Stimulated activated CD4-positive, alpha-beta T cell treated with anti-CD3 and anti-CD28 coated beads, Interleukin-4, amount 100 ng/mL, for 48 hours (primary cell): ENCODE measurements at regions not wholly inside any gene's neighbourhood (a gene's known extent, or its start where the extent isn't known, plus 50 kb on each side); places are given as distances from the start of the nearest gene placed in this dataset.

Experiments
- DNase-seq, 2 donors: peaks; one replicate each; pipeline ENCODE4 v3.0.0-alpha.2; 2020; ENCODE audit warnings: low read depth in 2 of 2

DNA sequence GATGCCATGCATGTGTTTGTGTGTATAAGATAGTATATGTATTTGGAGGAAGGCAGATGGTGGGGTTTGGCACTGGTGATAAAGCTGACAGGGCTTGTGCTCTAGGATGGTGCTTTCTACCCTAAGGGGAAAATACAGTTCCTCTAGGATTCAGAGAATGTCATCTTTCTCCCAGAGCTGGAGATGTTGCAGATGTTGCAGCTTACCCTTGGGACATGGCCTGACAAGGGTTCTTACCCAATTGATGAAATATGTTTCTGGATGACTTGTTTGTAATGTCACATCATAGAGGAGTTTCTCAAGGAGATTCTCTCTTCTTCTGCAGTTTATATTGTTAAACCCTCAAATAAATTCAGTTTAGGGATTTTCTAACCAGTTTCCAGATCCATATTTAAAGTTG lies 52.5 kb upstream of the PITX2 start:
- no peak for DNase-seq

DNA sequence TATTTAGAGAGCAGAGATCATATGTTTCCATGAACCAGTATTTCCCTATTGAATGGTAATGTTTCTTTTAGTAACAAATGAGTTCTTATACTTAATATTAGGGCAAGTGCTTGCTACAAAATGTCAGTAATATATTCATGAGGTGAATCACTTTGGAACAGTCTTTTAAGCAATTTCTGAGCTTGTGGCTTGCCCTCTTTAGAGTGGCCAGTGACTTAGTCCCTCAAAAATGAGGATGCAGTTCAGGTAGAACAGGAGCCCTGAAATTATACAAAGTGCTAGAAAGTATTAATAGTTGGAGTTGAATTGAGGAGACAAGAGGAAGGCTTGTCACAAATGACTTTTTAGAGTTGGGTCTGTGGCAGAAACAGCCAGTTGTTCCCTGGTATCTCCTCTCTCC lies 53.4 kb upstream of the PITX2 start:
- DNase-seq: no peak

DNA sequence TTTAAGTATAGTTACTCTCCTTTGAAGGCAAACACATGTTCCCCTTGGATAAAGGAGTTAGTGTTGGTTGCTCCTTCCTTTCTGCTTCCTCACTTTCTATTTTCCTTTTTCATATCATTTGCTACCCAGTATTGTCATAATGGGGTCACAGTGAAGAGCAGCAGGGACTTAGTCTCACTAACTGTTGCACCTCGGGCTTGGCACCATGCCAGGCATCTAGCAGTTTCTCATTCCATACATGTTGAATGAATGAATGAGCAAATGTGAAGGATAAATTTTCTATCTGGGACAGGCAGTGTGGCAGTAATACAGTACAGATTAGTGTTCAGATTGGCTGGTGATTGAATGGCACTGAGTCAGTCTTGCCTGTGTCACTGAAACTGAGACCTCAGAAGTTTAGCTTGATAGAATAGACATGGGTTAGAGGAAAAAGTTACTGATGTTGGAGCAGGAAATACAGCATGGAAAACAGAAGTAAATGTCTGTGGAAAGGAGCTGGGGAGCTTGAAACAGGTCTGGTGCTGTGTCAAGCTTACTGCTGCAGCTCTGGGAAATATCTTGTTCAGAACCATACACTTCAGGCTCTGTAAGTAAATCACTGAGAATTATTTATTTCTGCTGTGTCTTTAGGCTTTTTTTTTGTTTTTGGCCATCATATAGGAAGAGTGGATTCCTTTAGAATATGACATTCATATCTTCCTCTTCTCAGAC lies 55.8 kb upstream of the PITX2 start:
- no peak for DNase-seq

DNA sequence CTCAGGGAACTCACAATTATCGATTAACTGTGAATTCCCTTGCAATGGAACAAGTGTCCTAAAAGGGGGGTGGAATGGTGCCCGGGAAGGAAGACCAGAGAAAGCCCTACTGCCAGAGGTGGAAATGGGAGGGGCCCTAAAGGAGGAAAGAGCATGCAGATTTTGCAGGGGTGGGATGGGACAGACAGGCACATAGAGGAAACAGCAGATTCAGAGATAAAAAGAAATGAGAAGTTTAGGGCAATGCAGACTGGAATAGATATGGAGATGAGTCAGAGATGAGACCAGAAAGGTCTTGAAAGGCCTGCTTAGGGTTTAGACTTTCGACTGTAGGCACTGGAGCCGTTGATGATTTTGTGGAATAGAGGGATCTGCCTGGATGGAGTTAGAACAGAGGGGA lies 57.4 kb upstream of the PITX2 start:
- no peak for DNase-seq

DNA sequence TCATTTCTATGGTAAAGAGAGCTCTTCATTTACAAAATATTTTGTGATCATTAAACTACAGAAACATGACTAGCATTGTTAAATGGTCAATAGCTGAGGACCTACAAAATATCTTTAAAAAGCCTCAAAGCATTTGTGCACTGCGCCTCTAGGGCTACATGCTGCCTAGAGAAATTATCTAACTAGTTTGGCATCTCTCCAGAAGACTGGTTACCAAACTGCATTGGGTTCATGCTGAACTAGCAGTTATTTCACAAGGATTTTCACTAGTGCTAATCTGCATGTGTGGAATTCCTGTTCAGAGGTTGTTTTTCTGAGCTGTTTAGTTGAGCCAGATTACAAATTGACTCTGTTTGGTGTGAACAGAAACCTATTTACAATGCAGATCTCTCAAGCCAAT lies 58.5 kb upstream of the PITX2 start:
- DNase-seq: no peak

DNA sequence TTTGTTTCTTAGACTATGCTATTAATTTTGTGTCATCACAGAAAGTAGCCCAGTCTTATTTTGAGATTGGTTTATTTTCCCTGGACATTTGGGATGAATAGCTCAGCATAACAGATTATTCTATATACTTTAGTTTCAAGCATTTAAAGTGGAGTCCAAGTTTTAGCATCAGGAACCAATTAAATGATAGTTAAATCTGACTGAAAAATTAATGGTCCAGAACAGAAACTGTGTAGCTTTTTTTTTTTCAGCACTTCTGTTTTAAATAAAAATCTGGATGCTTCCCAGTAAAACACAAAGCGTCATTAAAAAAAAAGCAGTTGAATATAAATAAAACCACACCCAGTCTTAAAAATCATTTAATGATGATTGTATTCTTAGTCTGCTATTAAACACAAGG lies 59.4 kb upstream of the PITX2 start:
- no peak for DNase-seq

DNA sequence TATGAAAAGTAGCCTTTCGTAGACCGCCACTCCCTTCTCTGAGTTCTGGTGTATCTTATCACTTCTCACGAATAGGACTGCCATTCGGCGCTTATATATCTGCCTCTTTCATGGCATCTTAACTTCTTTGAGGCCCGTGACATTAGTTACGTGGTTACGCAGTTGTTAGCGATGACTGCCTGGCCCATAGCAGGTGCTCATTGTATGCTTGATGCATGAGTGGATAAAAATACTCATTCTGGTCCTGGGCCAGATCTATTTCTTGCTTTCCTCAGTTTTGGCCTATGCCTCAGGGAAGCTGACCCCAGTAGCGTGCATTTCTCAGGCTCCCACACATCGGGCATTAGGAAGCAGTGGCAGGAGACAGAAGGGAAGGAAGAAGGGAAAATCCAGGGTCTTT lies 60.7 kb upstream of the PITX2 start:
- DNase-seq: no peak

DNA sequence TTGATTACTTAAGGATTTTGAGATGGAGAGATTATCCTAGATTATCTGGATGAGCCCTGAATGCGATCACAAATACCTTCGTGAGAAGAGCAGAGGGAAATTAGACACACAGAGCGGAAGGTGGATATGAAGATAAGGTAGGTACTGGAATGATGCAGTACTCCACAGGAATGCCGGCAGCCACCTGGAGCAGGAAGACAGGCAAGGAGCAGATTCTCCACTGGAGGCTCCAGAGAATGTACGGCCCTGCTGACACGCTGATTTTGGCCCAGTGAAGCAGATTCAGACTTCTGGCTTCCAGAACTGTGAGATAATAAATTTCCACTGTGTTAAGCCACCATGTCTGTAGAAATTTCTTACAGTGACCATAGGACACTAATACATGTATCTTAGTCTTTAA lies 79.4 kb upstream of the PITX2 start:
- no peak for DNase-seq

DNA sequence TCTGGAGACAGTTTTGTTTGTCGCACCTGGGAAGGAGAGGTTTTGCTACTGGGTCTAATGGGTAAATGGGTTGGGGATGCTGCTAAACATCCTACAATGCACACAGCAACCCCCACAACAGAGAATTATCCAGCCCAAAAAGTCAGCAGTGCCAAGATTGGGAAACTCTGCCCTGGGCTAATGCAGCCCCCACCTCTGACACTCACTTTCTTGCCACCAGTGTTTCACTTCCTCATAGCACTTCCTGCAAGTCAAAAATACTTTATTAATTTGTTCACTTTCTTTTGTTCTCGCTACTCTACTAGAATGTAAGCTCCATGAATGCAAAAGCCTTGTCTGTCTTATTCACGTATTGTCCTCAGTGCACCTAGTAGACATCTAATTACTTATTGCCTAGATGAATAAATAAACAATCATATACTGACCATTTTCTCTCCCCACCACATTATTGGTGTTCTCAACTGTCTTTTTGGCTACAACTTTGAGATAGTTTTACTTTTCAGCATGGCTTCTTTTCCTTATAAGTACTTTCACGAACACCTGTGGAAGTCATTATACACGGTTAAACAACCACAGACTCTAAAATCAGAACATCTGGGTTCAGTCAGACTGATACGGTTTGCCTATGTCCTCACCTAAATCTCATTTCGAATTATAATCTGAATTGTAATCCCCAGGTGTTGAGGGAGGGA lies 82.0 kb upstream of the PITX2 start:
- DNase-seq: no peak

DNA sequence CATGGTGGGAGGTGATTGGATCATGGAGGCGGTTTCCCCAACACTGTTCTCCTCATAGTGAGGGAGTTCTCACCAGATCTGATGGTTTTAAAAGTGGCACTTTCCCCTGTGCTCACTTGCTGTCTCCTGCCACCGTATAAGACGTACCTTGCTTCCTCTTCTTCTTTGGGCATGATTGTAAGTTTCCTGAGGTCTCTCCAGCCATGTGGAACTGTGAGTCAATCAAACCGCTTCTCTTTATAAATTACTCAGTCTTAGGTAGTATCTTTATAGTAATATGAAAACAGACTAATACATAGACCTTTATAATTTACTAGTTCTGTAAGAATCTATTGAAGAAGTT lies 82.5 kb upstream of the PITX2 start:
- DNase-seq: no peak

DNA sequence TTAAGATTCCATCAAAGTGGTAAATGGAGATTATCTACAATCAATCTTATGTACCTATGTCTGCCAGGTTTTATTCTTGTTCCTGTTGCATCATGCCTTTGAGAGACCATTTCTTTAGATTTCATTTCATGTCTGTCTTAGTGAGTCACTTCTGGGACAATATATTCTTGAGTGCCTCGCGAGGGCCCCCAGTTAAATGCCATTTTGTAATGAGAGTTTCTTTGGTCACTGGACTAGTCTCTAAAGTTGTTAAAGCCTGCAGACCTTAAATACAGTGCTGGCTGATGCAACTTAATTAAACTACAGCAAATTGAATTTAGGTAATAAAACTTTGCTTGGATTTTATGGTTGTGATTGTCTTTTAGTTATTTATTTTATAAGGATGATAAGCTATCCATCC lies 87.2 kb upstream of the PITX2 start:
- no peak for DNase-seq

DNA sequence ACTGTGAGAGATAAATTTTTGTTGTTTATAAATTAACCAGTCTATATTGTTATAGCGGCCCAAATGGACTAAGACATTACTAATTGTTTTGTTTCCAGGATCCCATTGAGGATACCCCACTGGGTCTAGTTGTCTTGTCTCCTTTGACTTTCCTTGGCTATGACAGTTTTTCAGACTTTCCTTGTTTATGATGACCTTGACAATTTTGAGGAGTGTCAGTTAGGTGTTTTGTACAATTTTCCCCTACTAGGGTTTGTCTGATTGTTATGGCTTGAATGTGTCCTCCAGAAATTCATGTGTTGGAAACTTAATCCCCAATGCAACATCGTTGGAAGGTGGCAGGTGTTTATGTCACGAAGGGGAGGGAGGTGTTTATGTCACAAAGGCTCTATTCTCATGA lies 89.6 kb upstream of the PITX2 start:
- DNase-seq: no peak

DNA sequence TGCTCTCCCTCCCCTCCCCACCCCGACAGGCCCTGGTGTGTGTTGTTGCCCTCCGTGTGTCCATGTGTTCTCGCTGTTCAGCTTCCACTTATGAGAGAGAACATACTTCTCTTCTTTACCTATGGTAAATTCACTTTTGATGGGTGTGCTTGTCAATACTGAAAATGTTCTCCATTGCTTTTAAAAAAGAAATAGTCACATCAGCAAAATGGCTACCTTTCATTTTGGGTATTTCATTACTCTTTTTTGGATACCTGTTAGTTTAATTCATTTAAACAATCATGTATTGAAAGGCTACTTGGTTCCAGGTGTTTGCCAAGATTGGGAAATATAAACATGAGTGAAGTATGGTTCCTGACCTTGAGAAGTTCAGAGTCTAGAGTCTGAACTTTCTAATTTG lies 107.4 kb upstream of the PITX2 start:
- DNase-seq: no peak

DNA sequence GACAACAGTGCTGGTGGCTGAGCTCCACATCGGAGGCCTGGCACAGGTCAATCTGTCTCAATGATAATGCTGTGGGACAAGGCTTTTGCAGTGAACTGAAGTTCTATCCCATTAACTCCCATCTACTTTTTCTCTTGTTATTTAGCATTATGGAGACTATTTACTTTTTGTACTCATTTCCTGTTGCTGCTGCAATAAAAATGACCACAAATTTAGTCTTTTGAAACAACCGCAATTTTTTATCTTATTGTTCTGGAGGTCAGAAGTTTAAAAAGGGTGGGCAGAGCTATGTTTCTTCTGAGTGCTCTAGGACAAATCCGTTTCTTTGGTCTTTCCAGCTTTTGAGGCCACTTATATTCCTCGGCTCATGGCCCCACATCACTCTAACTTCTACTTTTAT lies 111.0 kb upstream of the PITX2 start:
- DNase-seq: no peak

DNA sequence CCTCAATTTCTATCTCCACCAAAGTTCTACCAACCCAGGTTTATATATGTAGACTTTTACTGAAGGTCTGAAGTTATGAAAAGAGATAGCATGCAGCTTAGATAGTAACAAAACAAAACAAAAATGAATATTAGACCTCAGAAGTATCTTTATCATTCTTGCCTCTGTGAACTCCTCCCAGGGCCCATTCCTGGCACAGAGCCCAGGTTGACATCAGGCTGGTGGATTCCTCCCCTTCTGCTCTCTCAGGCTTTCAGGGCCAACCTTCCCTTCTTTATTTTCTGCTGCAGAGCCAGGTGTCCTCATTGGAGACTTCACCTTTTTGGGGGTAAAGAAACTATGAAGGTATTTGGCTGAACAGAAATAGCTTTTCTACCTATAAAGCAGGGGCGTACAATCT lies 112.8 kb upstream of the PITX2 start:
- no peak for DNase-seq

DNA sequence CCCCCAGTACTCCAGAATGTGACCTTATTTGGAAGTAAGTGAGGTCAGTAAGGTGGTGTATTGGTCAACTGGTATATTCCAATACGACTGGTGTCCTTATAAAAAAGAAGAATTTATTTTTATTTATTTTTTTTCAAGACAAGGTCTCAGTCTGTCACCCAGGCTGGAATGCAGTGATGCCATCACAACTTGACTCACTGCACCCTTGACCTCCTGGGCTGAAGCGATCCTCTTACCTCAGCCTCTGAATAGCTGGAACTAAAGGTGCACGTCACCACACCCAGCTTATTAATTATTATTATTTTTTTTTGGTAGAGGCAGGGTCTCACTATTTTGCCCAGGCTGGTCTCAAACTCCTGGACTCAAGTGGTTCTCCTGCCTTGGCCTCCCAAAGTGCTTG lies 115.1 kb upstream of the PITX2 start:
- no peak for DNase-seq

DNA sequence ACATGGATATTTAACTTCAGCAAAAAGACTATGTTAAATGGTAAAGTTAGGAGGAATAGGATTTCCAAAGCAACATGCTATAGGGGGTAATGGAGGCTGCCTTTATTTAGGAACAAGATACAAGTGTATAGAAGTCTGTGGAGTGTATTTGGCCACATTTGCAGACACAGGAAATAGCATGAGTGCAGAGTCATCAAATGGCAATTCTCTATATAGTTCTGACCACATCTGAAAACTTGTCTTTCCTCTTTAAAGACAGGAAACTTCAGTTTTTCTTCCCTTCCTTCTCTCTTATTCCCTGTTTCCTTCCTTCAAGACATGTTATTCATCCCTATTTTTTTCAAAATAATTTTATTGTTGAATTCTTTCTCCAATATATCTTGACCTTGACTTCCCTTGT lies 119.3 kb upstream of the PITX2 start:
- no peak for DNase-seq

DNA sequence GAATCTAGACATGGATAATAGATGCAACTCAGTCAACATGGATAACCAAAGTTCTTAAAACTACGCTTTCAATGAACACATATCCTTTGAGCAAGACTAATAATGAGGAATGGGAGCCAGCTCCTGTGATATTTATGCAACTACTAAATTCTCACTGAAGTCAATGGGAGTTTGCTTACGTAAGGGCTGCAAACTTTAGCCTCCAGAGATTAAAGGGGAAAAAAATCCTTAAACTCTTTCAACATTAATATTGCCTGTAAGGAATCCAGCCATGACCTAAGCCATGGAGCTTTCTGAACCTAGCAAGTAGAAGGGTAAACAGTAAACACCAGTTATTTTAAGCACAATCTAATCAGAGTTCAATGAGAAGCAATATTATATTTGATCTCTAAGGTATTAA lies 125.2 kb upstream of the PITX2 start:
- no peak for DNase-seq

DNA sequence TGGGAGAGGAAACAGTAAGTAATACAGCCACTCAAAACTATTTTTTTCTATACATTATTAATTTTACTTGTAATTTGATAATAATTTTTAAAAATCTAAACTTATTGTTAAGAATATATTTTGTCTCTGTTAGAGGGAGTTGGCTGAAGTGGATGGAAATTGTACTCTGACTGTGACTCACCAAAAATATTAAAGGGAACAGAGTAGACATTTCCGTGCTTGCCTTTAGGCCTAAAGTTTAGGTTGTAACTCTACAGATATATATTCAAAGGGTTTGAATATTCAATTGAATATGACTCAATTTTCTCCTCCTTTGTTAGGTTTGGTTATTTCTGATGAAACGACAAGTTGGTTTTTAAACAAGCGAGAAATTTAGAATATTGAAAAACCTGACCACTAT lies 128.3 kb upstream of the PITX2 start:
- no peak for DNase-seq

DNA sequence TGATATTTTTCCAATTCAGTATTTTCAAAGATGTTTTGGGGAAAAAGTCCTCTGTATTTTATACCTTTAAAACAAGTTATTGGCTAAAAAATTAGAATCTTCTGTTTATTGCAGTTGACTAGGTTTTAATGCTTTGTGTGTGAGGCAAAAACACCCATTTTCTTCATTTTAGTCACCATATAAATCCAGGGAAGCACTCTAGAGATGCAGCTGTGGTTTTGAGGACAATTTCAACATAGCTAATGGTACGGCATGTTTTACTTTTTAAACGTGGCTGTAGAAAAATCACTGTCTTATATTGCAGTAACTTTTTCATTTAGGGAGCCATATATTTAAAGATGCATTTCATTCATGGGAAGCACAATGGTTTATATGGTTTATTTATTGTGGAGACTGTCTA lies 129.1 kb upstream of the PITX2 start:
- DNase-seq: no peak

DNA sequence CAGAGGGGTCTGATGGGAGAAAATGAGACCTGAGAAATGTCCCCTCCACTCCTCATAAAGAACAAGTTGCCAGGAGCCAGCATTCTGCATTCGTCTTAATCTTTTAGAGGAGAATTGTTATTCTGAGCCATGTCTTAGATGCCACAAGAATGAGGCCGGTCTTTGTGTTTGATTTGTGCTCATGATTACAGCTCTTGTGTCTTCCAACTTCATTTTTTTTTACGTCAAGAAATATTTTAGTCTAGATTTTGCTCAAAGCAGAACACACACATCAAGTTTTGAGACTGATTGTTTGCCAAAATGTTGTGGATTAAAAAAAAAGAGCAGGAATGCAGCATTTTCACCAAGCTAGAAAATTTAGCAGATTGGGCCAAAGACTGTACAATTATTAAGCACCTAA lies 130.6 kb upstream of the PITX2 start:
- DNase-seq: no peak

DNA sequence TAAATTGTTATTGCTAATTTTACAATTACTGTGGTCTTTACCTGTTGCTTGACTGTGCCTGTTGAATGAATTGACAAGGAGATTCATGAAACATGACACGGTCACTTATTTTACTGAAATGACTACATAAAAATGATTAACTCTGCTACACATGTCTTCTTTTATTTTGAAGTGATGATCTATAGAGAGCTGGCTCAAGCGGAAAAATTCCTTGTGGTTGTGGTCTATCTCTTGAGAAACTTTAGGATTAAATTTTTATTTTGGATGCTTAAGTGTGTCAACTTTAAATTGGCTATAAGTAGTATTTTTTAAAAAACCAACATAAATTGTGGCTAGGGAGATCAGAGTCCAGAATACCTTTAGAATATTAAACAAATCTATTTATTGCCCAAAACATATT lies 131.8 kb upstream of the PITX2 start:
- no peak for DNase-seq

DNA sequence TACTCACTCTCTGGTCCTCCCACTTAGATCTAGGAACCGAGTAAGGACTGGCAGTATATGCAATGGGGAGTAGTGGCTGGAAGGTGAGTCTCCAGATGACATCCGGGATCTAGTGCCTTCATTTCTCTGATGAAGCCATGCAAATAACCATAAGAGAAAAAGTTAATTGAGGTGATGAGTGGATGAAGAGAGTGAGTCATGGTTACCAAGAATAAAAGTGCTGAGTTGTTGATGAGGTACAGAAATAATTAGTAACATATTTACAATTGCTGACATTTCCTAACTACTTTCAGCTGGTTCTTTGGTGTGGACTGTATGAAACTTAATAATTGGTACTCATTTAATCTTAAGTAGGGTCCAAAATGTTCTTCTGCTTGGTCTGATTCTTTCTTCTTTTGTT lies 146.7 kb upstream of the PITX2 start:
- DNase-seq: no peak

DNA sequence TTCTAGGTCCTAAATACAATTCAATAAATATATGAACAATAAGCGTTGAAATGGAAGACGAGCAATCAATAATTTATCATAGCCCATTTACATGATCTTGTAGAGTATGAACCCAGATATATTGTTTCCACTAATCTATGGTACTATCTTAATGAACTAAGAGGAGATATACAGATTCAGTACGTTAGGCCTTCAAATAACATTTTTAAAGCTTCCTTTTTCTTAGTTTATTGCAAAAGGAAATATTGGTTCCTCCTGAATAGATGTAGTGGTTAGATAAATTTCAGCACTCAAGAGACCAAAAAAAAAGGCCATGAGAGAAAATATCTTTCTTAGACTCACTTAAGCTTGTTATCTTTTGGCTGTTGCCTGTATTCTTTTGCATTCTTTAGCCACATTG lies 147.5 kb upstream of the PITX2 start:
- DNase-seq: no peak
